ENCODE measurements at regions not wholly inside any gene's neighbourhood (a gene's known extent, or its start where the extent isn't known, plus 50 kb on each side); places are given as distances from the start of the nearest gene placed in this dataset.

GRCh38 chr7:52897288-52897687 lies 138.1 kb upstream of the POM121L12 start:
- TF ChIP-seq CTCF (IDR thresholded peaks at IDR 0.05) (no peak), EP300 (IDR thresholded peaks at IDR 0.05; ENCODE audit: low read depth) (no peak), POLR2A (IDR thresholded peaks at IDR 0.05) (no peak), POLR2AphosphoS5 (IDR thresholded peaks at IDR 0.05) (no peak)
